KMS-11 (cell line): ENCODE measurements at regions not wholly inside any gene's neighbourhood (a gene's known extent, or its start where the extent isn't known, plus 50 kb on each side); places are given as distances from the start of the nearest gene placed in this dataset.

Experiments used
- H2AFZ ChIP-seq: fragments of 200-600 bp; sonication (generic); 2 replicates; pipeline ENCODE4 v1.6.1; 2016; ENCODE audit warnings: antibody characterized with exemption, mixed run types, low read depth
- H3K27ac ChIP-seq: fragments of 200-600 bp; sonication (generic); 2 replicates; pipeline ENCODE4 v1.6.1; 2016; ENCODE audit warnings: mild to moderate bottlenecking, mixed run types
- H3K27me3 ChIP-seq: fragments of 200-600 bp; sonication (generic); 2 replicates; pipeline ENCODE4 v1.6.1; 2017; ENCODE audit warnings: mild to moderate bottlenecking, low read depth, mixed run types, moderate library complexity; ENCODE audit not compliant: insufficient read depth
- H3K36me3 ChIP-seq: fragments of 200-600 bp; sonication (generic); 2 replicates; pipeline ENCODE4 v1.6.1; 2017; ENCODE audit warnings: mild to moderate bottlenecking, mixed run types; ENCODE audit not compliant: insufficient read depth
- H3K4me1 ChIP-seq: fragments of 200-600 bp; sonication (generic); 2 replicates; pipeline ENCODE4 v1.6.1; 2016; ENCODE audit warnings: mild to moderate bottlenecking, low read depth, mixed run types; ENCODE audit not compliant: poor library complexity, severe bottlenecking
- H3K4me2 ChIP-seq: fragments of 200-600 bp; sonication (generic); 2 replicates; pipeline ENCODE4 v1.7.0; 2016; ENCODE audit warnings: mild to moderate bottlenecking, mixed run types
- H3K4me3 ChIP-seq: fragments of 200-600 bp; sonication (generic); IDR thresholded peaks from 2 replicates; pipeline ENCODE4 v1.6.1; 2017; ENCODE audit warnings: low read depth, low read length, mixed read lengths; ENCODE audit not compliant: insufficient read depth
- H3K79me2 ChIP-seq: fragments of 200-600 bp; sonication (generic); 2 replicates; pipeline ENCODE4 v1.6.1; 2016; ENCODE audit warnings: low read depth, mixed run types; ENCODE audit not compliant: insufficient read depth
- H3K9ac ChIP-seq: fragments of 200-600 bp; sonication (generic); 2 replicates; pipeline ENCODE4 v1.6.1; 2016; ENCODE audit warnings: mild to moderate bottlenecking, mixed run types
- H4K20me1 ChIP-seq: fragments of 200-600 bp; sonication (generic); 2 replicates; pipeline ENCODE4 v1.6.1; 2016; ENCODE audit warnings: mild to moderate bottlenecking, mixed run types; ENCODE audit not compliant: insufficient read depth
- TF ChIP-seq, protein P1 (sequence below): fragments of 200-600 bp; sonication (generic); conservative IDR thresholded peaks from 2 replicates; pipeline ENCODE4 v1.6.1; 2017; ENCODE audit warnings: low read depth, mild to moderate bottlenecking, antibody characterized with exemption, low read length, moderate library complexity, mixed read lengths

DNA sequence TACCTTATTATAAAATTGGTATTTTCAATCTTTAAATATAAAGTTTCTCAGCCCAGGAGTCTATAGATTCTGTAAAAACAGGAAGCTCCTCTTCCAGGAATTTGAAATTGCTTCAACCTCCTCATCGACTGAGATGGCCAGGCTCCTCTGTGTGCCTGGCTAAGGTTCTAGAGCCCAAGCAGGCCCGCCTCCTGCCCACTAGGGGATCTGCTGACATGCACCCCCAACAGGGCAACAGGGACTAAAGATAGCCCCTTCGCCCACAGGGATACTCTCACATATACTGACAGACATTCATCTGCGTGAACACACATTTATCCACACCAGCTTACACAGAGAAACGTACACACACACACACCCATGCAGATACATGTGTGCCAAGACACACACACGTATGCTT is 183.1 kb upstream of the TLE3 start:
- H3K4me1 ChIP-seq: no peaks in the 10 kb centered on the region
- H3K27me3 ChIP-seq: no peaks in the 10 kb centered on the region
- H3K27ac ChIP-seq: no peak overlapping the region
- no peak overlapping the region for H2AFZ ChIP-seq
- H3K9ac ChIP-seq: no peak overlapping the region
- H3K4me2 ChIP-seq: no peak overlapping the region
- H4K20me1 ChIP-seq: no peaks in the 10 kb centered on the region
- H3K79me2 ChIP-seq: no peaks in the 10 kb centered on the region
- H3K36me3 ChIP-seq: no peaks in the 10 kb centered on the region
- TF ChIP-seq, protein P1, sequence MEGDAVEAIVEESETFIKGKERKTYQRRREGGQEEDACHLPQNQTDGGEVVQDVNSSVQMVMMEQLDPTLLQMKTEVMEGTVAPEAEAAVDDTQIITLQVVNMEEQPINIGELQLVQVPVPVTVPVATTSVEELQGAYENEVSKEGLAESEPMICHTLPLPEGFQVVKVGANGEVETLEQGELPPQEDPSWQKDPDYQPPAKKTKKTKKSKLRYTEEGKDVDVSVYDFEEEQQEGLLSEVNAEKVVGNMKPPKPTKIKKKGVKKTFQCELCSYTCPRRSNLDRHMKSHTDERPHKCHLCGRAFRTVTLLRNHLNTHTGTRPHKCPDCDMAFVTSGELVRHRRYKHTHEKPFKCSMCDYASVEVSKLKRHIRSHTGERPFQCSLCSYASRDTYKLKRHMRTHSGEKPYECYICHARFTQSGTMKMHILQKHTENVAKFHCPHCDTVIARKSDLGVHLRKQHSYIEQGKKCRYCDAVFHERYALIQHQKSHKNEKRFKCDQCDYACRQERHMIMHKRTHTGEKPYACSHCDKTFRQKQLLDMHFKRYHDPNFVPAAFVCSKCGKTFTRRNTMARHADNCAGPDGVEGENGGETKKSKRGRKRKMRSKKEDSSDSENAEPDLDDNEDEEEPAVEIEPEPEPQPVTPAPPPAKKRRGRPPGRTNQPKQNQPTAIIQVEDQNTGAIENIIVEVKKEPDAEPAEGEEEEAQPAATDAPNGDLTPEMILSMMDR: no peak
- no peak overlapping the region for H3K4me3 ChIP-seq

DNA sequence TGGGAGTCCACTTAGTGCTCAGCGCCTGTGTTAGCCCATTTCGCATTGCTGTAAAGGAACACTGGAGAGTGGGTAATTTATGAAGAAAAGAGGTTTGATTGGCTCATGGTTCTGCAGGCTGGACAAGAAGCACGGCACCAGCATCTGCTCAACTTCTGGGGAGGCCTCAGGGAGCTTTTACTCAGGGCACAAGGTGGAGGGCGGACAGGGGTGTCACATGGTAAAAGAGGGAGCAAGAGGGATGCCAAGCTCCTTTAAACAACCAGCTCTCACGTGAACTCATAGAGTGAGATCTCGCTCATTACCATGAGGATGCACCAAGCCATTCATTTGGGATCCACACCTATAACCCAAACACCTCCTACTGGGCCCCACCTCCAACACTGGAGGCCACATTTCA is 181.4 kb upstream of the TLE3 start:
- TF ChIP-seq, protein P1: no peak
- no peak overlapping the region for H3K27ac ChIP-seq
- no peaks in the 10 kb centered on the region for H3K27me3 ChIP-seq
- no peaks in the 10 kb centered on the region for H3K79me2 ChIP-seq
- no peak overlapping the region for H2AFZ ChIP-seq
- H3K36me3 ChIP-seq: no peaks in the 10 kb centered on the region
- H3K4me3 ChIP-seq: no peak overlapping the region
- H3K4me1 ChIP-seq: no peaks in the 10 kb centered on the region
- H3K9ac ChIP-seq: no peak overlapping the region
- no peaks in the 10 kb centered on the region for H4K20me1 ChIP-seq
- no peak overlapping the region for H3K4me2 ChIP-seq

DNA sequence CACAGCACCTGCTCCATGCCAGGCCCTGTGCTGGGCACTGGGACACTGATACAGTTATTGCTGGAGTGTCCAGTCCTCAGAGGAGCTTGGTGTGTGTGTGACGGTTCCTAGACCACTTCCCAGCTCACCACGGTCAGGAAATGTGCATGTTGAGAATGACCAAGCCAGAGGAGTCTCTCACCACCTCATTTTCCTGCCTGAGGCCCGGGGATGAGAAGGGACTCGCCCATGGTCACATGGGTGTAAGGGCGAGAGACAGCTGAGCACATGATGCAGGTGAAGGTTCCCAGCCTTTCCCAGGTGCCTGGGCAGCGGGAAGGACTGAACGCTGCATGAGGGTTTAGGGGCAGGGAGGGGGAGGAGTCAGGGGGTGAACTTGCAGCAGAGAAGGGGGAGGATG is 180.9 kb upstream of the TLE3 start:
- Histone ChIP-seq H3K36me3 (no peaks in the 10 kb centered on the region), H3K27me3 (no peaks in the 10 kb centered on the region), H3K4me3 (no peak overlapping the region), H3K27ac (no peak overlapping the region), H3K9ac (no peak overlapping the region), H3K4me1 (no peaks in the 10 kb centered on the region), H3K4me2 (no peak overlapping the region), H2AFZ (no peak overlapping the region), H4K20me1 (no peaks in the 10 kb centered on the region), H3K79me2 (no peaks in the 10 kb centered on the region)
- TF ChIP-seq, protein P1: no peak

DNA sequence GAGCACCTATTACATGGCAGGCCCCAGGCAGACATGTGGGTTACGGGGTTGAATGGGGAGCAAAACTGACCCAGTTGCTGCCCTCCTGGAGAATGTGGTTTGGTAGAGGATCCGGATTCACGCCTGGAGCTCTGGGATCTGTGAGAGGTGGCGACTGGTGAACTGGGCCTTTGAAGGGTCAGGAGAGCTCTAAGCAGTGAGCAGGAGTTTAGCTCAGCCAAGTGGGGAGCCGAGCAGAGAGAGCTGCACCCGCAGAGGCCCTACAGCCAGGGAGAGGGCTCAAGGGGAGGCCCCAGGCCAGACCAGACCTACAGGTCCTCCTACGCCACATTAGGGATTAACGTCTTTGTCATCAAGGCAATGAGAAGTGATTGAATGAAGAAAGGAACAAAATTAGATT is 179.8 kb upstream of the TLE3 start:
- H3K4me2 ChIP-seq: no peak overlapping the region
- TF ChIP-seq, protein P1: no peak
- no peak overlapping the region for H3K9ac ChIP-seq
- no peaks in the 10 kb centered on the region for H3K27me3 ChIP-seq
- no peaks in the 10 kb centered on the region for H3K79me2 ChIP-seq
- no peak overlapping the region for H3K27ac ChIP-seq
- no peaks in the 10 kb centered on the region for H3K4me1 ChIP-seq
- no peaks in the 10 kb centered on the region for H4K20me1 ChIP-seq
- no peak overlapping the region for H2AFZ ChIP-seq
- H3K4me3 ChIP-seq: no peak overlapping the region
- H3K36me3 ChIP-seq: no peaks in the 10 kb centered on the region

DNA sequence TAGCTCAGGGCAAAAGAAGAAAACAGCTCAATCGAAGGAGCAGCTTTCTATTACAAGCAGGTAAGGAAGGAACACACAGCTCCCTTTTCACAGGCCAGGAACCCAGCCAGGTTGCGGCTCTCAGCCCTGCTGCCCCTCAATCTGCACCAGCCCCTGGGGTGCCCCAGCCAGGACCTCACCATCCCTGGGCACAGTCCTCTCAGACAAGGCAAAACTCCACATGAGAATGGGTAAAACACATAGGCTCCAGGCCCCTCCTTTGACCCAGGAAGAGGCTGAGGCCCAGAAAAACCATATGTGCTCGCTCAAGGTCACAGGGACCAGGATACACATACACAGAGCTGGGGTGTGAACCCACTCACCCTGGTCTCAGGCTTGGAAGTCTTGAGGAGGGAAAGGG is 178.7 kb upstream of the TLE3 start:
- Histone ChIP-seq H3K27me3 (no peaks in the 10 kb centered on the region), H3K4me2 (no peak overlapping the region), H3K9ac (no peak overlapping the region), H4K20me1 (no peaks in the 10 kb centered on the region), H3K36me3 (no peaks in the 10 kb centered on the region), H3K27ac (no peak overlapping the region), H3K4me1 (no peaks in the 10 kb centered on the region), H3K4me3 (no peak overlapping the region), H3K79me2 (no peaks in the 10 kb centered on the region), H2AFZ (no peak overlapping the region)
- TF ChIP-seq, protein P1: no peak
